HCT116 (cell line): ENCODE measurements at regions not wholly inside any gene's neighbourhood (a gene's known extent, or its start where the extent isn't known, plus 50 kb on each side); places are given as distances from the start of the nearest gene placed in this dataset.
"Not testable (repeated sequence)": the region's sequence is repeated elsewhere in the genome, so short reads cannot be mapped to it uniquely, and the experiment has no call there.

Experiments
- ATAC-seq: fragments of 200-7000 bp; cut with Tn5 transposase; 2 replicates; pipeline ENCODE4 v1.9.1; 2020; ENCODE audit warnings: mild to moderate bottlenecking, moderate library complexity
- BruUV-seq: library from RNA; stranded (reverse); fragments of 400-500 nt; replicated peaks from 2 replicates; lab custom pipeline; 2021; lab: Mats Ljungman, UMichigan
- CTCF ChIA-PET: fragments of 300-600 bp; sonication (Branson Sonifier 250); formaldehyde crosslinking; loops from one replicate; lab custom pipeline; 2021; ENCODE audit warnings: antibody characterized with exemption; lab: Charles Lee
- POLR2A ChIA-PET: fragments of 300-600, 350-600 bp; sonication (Branson Sonifier 250); formaldehyde crosslinking; loops from one replicate; lab custom pipeline; 2021; ENCODE audit warnings: antibody characterized with exemption; lab: Charles Lee
- RAD21 ChIA-PET, 2 experiments: fragments of 300-600 bp; sonication (Branson Sonifier 250); formaldehyde crosslinking; loops; one replicate each; lab custom pipeline; 2023; ENCODE audit warnings: low total read pairs in 2 of 2; ENCODE audit not compliant: uncharacterized antibody in 2 of 2, unreplicated experiment in 2 of 2, low non-redundant PET in 1 of 2; lab: Charles Lee
- DNase-seq: peaks from one replicate; pipeline ENCODE4 v3.0.0-alpha.2; 2010; ENCODE audit warnings: low read depth, low spot score
- H2AFZ ChIP-seq: fragments of 200-600 bp; shearing (Covaris generic), sonication (generic); 2 replicates; pipeline ENCODE4 v1.6.1; 2017; ENCODE audit warnings: low read depth, mixed run types, mixed read lengths, antibody characterized with exemption, low read length; ENCODE audit not compliant: poor library complexity, severe bottlenecking
- H3K27ac ChIP-seq: 2 replicates; pipeline ENCODE4 v1.5.1; 2012; ENCODE audit warnings: low read depth, low read length
- H3K27me3 ChIP-seq: fragments of 200-600 bp; sonication (generic); 2 replicates; pipeline ENCODE4 v1.6.1; 2016; ENCODE audit warnings: mixed run types, low read length, mixed read lengths; ENCODE audit not compliant: insufficient read depth
- H3K36me3 ChIP-seq, 2 experiments: fragments of 200-500 bp in 1 of 2; fragments of 200-600 bp in 1 of 2; sonication (Bioruptor generic) in 1 of 2; sonication (generic) in 1 of 2; 2 replicates each; pipeline versions ENCODE4 v1.5.1 to v1.6.1; 2014 to 2016; ENCODE audit warnings: low read length in 2 of 2, inconsistent platforms in 1 of 2, mixed read lengths in 1 of 2, mixed run types in 1 of 2; ENCODE audit not compliant: insufficient read depth in 2 of 2, control insufficient read depth in 1 of 2
- H3K4me1 ChIP-seq, 2 experiments: fragments of 200-600 bp in 1 of 2; sonication (generic) in 1 of 2; 2 replicates each; pipeline versions ENCODE4 v1.5.1 to v1.6.1; 2012 to 2017; ENCODE audit warnings: low read length in 2 of 2, inconsistent platforms in 1 of 2, mild to moderate bottlenecking in 1 of 2, mixed read lengths in 1 of 2, mixed run types in 1 of 2, moderate library complexity in 1 of 2; ENCODE audit not compliant: insufficient read depth in 2 of 2, control insufficient read depth in 1 of 2
- H3K4me2 ChIP-seq: fragments of 200-600 bp; sonication (generic); 2 replicates; pipeline ENCODE4 v1.6.1; 2017; ENCODE audit warnings: mixed run types, low read length, mixed read lengths
- H3K4me3 ChIP-seq, 2 experiments: fragments of 200-600 bp in 1 of 2; sonication (generic) in 1 of 2; replicated peaks in 1 of 2; 2 replicates each; pipeline ENCODE4 v1.5.1; 2011 to 2016; ENCODE audit warnings: low read length in 2 of 2, control low read depth in 1 of 2, low read depth in 1 of 2, mild to moderate bottlenecking in 1 of 2, mixed read lengths in 1 of 2, mixed run types in 1 of 2
- H3K79me2 ChIP-seq: fragments of 200-600 bp; sonication (generic); 2 replicates; pipeline ENCODE4 v1.6.1; 2017; ENCODE audit warnings: mild to moderate bottlenecking, mixed run types, low read length, moderate library complexity, mixed read lengths; ENCODE audit not compliant: insufficient read depth
- H3K9ac ChIP-seq: fragments of 200-600 bp; sonication (generic); 2 replicates; pipeline ENCODE4 v1.6.1; 2016; ENCODE audit warnings: low read length, mixed read lengths
- H3K9me2 ChIP-seq: fragments of 200-600 bp; sonication (generic), shearing (Covaris generic); 2 replicates; pipeline ENCODE4 v1.6.1; 2017; ENCODE audit warnings: mixed run types, mild to moderate bottlenecking, moderate library complexity; ENCODE audit not compliant: insufficient read depth
- H3K9me3 ChIP-seq, 2 experiments: fragments of 200-500 bp in 1 of 2; fragments of 200-600 bp in 1 of 2; sonication (Bioruptor generic) in 1 of 2; sonication (generic) in 1 of 2; 2 replicates each; pipeline ENCODE4 v1.6.1; 2014 to 2017; ENCODE audit warnings: low read length in 2 of 2, mixed read lengths in 2 of 2, inconsistent platforms in 1 of 2, low read depth in 1 of 2, mild to moderate bottlenecking in 1 of 2, mixed run types in 1 of 2, moderate library complexity in 1 of 2; ENCODE audit not compliant: control insufficient read depth in 1 of 2, insufficient read depth in 1 of 2
- H4K20me1 ChIP-seq: fragments of 200-600 bp; sonication (generic), shearing (Covaris generic); 2 replicates; pipeline ENCODE4 v1.6.1; 2017; ENCODE audit warnings: mixed run types, mild to moderate bottlenecking, moderate library complexity; ENCODE audit not compliant: insufficient read depth
- ATF3 ChIP-seq: IDR thresholded peaks from 2 replicates; pipeline ENCODE4 v1.6.1; 2012
- CEBPB ChIP-seq: IDR thresholded peaks from 2 replicates; pipeline ENCODE4 v1.6.1; 2012; ENCODE audit warnings: low read depth
- YY1 ChIP-seq: IDR thresholded peaks from 2 replicates; pipeline ENCODE4 v1.6.1; 2011; ENCODE audit warnings: low read length, low read depth, moderate library complexity, mild to moderate bottlenecking; ENCODE audit not compliant: insufficient replicate concordance; ENCODE audit errors: extremely low read depth
- intact Hi-C: fragments of 100-400 bp; cut with micrococcal nuclease; formaldehyde crosslinking; loops from 2 replicates; pipeline ENCODE4 v1.10.0; 2022

- TF ChIP-seq CEBPB = no peak
- TF ChIP-seq YY1 = no peak
- no peak for TF ChIP-seq ATF3
- ATAC-seq = no peak
- no peaks in the 10 kb centered on the region for H3K79me2 ChIP-seq
- H3K27me3 ChIP-seq = no peaks in the 10 kb centered on the region
- RAD21 ChIA-PET = no interaction called here
- CTCF ChIA-PET = no interaction called here
- H3K4me2 ChIP-seq = no peak overlapping the region
- no TSS peak for BruUV-seq
- no peak overlapping the region for H3K9ac ChIP-seq
- no peaks in the 10 kb centered on the region for H3K4me1 ChIP-seq
- no peak overlapping the region for H3K4me3 ChIP-seq
- no peaks in the 10 kb centered on the region for H3K36me3 ChIP-seq
- no peaks in the 10 kb centered on the region for H3K9me2 ChIP-seq
- H4K20me1 ChIP-seq = no peaks in the 10 kb centered on the region
- POLR2A ChIA-PET = no interaction called here
- intact Hi-C loops = no loop called here
- no peaks in the 10 kb centered on the region for H3K9me3 ChIP-seq
- DNase-seq = no peak
- H2AFZ ChIP-seq = no peak overlapping the region
- H3K27ac ChIP-seq = no peak overlapping the region
These were observed 109.7 kb upstream of the KLF12 start for GRCh38 chr13:74243637-74244526.

GRCh38 chr13:74241343-74241742, 107.1 kb upstream of the KLF12 start:
- H4K20me1 ChIP-seq, DNase-seq, POLR2A ChIA-PET, H3K9me3 ChIP-seq, H3K9ac ChIP-seq, H3K79me2 ChIP-seq, H3K27me3 ChIP-seq, H2AFZ ChIP-seq, ATAC-seq, intact Hi-C loops, H3K9me2 ChIP-seq, H3K36me3 ChIP-seq, CTCF ChIA-PET, BruUV-seq, RAD21 ChIA-PET, H3K27ac ChIP-seq, H3K4me2 ChIP-seq, H3K4me3 ChIP-seq, H3K4me1 ChIP-seq: not testable (repeated sequence)
